ENCODE measurements at regions not wholly inside any gene's neighbourhood (a gene's known extent, or its start where the extent isn't known, plus 50 kb on each side); places are given as distances from the start of the nearest gene placed in this dataset.

GRCh38 chr9:17988489-17988888, 409.6 kb downstream of the SH3GL2 start:
- Histone ChIP-seq H3K27ac (no peak overlapping the region), H3K4me3 (no peak overlapping the region), H3K36me3 (no peaks in the 10 kb centered on the region), H3K4me1 (no peaks in the 10 kb centered on the region), H3K27me3 (no peaks in the 10 kb centered on the region), H3K9me3 (no peaks in the 10 kb centered on the region)
- intact Hi-C loops (cut with DNase I) = loop anchor here in 1 of 10 donors (10.0 kb wide), 1 partner anchor 84 kb away; no protein-coding TSS in a partner anchor
- DNase-seq = no peak
- ATAC-seq = no peak
- TF ChIP-seq CTCF (IDR thresholded peaks at IDR 0.05) = no peak
- WGBS, 2 donors = 63 to 77% methylated on average over 1 of the region's 1 CpG

DNA sequence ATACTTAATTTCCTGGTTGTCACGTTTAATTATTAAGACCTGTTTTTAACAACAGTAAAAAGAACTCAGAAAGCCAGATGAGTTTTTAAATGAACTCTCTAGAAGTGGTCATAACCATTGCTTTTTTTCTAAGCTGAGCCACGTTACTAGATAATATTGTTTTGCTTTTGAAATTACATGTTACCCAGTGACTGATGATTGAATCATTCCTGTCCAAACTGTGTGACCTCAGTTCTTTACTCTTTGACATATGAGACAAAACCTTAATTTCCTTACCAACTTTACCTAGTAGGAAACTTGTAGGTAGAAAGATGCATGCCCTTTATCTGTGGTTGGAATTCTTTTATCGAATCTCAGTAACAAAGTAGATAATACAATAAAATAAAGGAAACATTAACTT, 411.7 kb downstream of the SH3GL2 start:
- Histone ChIP-seq H3K27ac (no peak overlapping the region), H3K9me3 (no peaks in the 10 kb centered on the region), H3K4me1 (no peaks in the 10 kb centered on the region), H3K36me3 (no peaks in the 10 kb centered on the region), H3K4me3 (no peak overlapping the region), H3K27me3 (no peaks in the 10 kb centered on the region)
- no peak for ATAC-seq
- WGBS, 2 donors = 79 to 82% methylated on average over 3 of the region's 3 CpGs
- no peak for DNase-seq
- no peak for TF ChIP-seq CTCF (IDR thresholded peaks at IDR 0.05)
- intact Hi-C loops (cut with DNase I) = no loop called here

DNA sequence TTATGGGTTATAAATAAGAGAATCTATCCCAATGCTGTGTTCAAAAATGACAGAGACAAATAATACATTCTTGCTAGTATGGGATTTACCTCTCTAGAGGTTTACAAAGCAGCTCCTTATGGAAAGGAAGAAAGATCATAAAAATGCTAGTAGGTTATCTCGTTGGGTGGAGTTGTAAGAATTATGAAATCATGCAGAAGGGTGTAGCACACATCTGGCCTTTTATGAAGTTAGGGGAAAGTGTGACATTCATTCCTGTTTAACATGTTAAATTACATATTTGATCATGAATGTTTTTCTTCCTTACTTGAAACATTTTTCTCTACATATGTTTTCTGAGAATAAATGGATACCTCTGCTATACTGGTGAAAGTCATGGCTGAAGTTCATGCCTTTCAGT, 414.2 kb downstream of the SH3GL2 start:
- Histone ChIP-seq H3K9me3 (no peaks in the 10 kb centered on the region), H3K36me3 (no peaks in the 10 kb centered on the region), H3K4me1 (no peaks in the 10 kb centered on the region), H3K4me3 (no peak overlapping the region), H3K27ac (no peak overlapping the region), H3K27me3 (peaks cover 0 to 4% (median 0%) of the 10 kb centered on the region in 7 donors)
- no peak for TF ChIP-seq CTCF (IDR thresholded peaks at IDR 0.05)
- WGBS, 2 donors = 59 to 71% methylated on average over 1 of the region's 1 CpG
- intact Hi-C loops (cut with DNase I) = no loop called here
- no peak for DNase-seq
- ATAC-seq = no peak

DNA sequence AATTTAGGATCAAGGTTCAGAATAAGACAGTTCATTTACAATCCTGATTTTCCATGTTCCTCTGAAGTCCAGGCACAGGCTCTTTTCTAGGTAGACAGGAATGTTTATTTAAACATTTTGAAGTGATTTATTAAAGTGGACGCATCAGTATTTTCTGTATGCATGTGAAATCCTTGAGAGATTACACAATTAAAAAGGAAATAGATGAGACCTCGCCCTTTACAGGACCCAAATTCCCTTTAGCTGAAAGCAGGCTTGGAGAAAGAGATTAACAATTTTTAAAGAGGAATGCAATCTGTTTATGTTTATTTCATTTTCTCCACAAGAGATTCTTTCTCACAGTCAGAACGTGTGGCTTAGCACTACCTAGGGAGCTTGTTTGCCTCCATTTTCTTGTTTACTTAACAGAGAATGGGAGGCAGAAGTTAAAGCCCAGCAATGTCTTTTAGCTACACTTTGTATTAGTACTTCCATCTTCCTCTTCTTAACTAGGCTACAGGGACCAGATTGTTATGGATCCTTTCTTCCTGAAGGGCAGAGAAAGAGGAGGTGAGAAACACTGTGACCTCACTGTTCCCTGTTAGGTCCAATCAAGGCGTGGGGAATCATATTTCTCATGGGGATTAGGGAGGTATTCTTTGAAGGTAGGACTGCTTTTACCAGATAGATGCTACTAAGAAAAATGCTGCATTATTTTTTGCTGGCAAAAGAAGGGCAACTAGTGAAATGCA, 416.0 kb downstream of the SH3GL2 start:
- Histone ChIP-seq H3K4me3 (no peak overlapping the region), H3K4me1 (no peaks in the 10 kb centered on the region), H3K27ac (no peak overlapping the region), H3K36me3 (no peaks in the 10 kb centered on the region), H3K9me3 (no peaks in the 10 kb centered on the region), H3K27me3 (peaks cover 0 to 4% (median 0%) of the 10 kb centered on the region in 7 donors)
- intact Hi-C loops (cut with DNase I) = loop anchor here in 1 of 10 donors (2.0 kb wide), 1 partner anchor 24 kb away; no protein-coding TSS in a partner anchor
- DNase-seq (no peak), ATAC-seq (no peak)
- TF ChIP-seq CTCF (IDR thresholded peaks at IDR 0.05) = no peak
- WGBS, 2 donors = 45 to 58% methylated on average over 4 of the region's 4 CpGs
